Adrenal gland (tissue), 5 donors: ENCODE measurements at regions not wholly inside any gene's neighbourhood (a gene's known extent, or its start where the extent isn't known, plus 50 kb on each side); places are given as distances from the start of the nearest gene placed in this dataset.

Experiments
- POLR2A ChIP-seq, 2 donors: fragments of 450-650 bp; IDR thresholded peaks; one replicate each; pipeline ENCODE4 v1.6.1; 2017; ENCODE audit warnings: antibody characterized with exemption in 2 of 2, mild to moderate bottlenecking in 2 of 2, moderate library complexity in 1 of 2
- TF ChIP-seq, protein P1 (sequence below), 6 experiments: fragments of 450-650 bp in 4 of 6; fragments of 200-600 bp in 2 of 6; sonication (generic) in 1 of 6; IDR thresholded peaks; 1 replicate in 5 of 6; 2 replicates in 1 of 6; pipeline versions ENCODE4 v1.5.1 to v1.8.0; 2016 to 2021; ENCODE audit warnings: antibody characterized with exemption in 6 of 6, mild to moderate bottlenecking in 2 of 6, moderate library complexity in 1 of 6
- donor health status: DM: no; HTN: no; CAD: no.

DNA sequence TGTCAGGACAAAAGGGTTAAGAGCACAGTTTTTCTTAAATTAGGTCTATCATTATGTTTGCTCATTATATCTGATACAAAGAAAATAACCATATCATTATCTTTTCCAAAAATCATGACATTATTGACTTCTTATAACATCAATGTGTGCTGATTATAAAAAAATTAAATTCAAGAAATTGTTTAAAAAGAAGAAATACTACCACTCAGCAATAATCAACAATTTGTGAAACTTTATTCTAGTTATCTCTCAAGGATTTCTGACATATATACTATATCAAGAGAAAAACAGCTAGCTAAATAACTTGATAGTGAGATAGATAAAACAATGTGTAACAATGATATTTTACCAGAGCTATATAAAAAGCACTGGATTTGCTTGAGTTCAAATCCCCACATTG, 360.7 kb upstream of the PHF14 start:
- TF ChIP-seq, protein P1, sequence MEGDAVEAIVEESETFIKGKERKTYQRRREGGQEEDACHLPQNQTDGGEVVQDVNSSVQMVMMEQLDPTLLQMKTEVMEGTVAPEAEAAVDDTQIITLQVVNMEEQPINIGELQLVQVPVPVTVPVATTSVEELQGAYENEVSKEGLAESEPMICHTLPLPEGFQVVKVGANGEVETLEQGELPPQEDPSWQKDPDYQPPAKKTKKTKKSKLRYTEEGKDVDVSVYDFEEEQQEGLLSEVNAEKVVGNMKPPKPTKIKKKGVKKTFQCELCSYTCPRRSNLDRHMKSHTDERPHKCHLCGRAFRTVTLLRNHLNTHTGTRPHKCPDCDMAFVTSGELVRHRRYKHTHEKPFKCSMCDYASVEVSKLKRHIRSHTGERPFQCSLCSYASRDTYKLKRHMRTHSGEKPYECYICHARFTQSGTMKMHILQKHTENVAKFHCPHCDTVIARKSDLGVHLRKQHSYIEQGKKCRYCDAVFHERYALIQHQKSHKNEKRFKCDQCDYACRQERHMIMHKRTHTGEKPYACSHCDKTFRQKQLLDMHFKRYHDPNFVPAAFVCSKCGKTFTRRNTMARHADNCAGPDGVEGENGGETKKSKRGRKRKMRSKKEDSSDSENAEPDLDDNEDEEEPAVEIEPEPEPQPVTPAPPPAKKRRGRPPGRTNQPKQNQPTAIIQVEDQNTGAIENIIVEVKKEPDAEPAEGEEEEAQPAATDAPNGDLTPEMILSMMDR (IDR thresholded peaks at IDR 0.05): no peak
- no peak for TF ChIP-seq POLR2A (IDR thresholded peaks at IDR 0.05)
